Activated CD4-positive, alpha-beta T cell treated with anti-CD3 and anti-CD28 coated beads, Interleukin-2, amount 10 ng/mL, durations not matched to agents 7 days and 5 days (primary cell): ENCODE measurements at regions not wholly inside any gene's neighbourhood (a gene's known extent, or its start where the extent isn't known, plus 50 kb on each side); places are given as distances from the start of the nearest gene placed in this dataset.
"Not testable (repeated sequence)": the region's sequence is repeated elsewhere in the genome, so short reads cannot be mapped to it uniquely, and the experiment has no call there.

Experiments
- CTCF ChIA-PET: fragments of 350-600 bp; sonication (Branson Sonifier 250); formaldehyde crosslinking; loops from one replicate; lab custom pipeline; 2021; ENCODE audit warnings: antibody characterized with exemption; lab: Charles Lee
- POLR2A ChIA-PET: fragments of 350-600 bp; sonication (Branson Sonifier 250); formaldehyde crosslinking; loops from one replicate; lab custom pipeline; 2021; ENCODE audit warnings: antibody characterized with exemption; lab: Charles Lee
- DNase-seq: peaks from one replicate; pipeline ENCODE4 v3.0.0-alpha.2; 2020
- H3K27ac Mint-ChIP-seq: one replicate; pipeline ENCODE4 v1.8.0; 2021; ENCODE audit warnings: mild to moderate bottlenecking, moderate library complexity, mixed read lengths
- H3K27me3 Mint-ChIP-seq: one replicate; pipeline ENCODE4 v1.8.0; 2021; ENCODE audit warnings: mixed read lengths
- H3K36me3 Mint-ChIP-seq: one replicate; pipeline ENCODE4 v1.8.0; 2021; ENCODE audit warnings: low read depth, mixed read lengths
- H3K4me1 Mint-ChIP-seq: one replicate; pipeline ENCODE4 v1.8.0; 2021; ENCODE audit warnings: mixed read lengths
- H3K4me3 Mint-ChIP-seq: one replicate; pipeline ENCODE4 v1.8.0; 2021; ENCODE audit warnings: mild to moderate bottlenecking, moderate library complexity, mixed read lengths
- H3K9me3 Mint-ChIP-seq: one replicate; pipeline ENCODE4 v1.8.0; 2021; ENCODE audit warnings: mixed read lengths

DNA sequence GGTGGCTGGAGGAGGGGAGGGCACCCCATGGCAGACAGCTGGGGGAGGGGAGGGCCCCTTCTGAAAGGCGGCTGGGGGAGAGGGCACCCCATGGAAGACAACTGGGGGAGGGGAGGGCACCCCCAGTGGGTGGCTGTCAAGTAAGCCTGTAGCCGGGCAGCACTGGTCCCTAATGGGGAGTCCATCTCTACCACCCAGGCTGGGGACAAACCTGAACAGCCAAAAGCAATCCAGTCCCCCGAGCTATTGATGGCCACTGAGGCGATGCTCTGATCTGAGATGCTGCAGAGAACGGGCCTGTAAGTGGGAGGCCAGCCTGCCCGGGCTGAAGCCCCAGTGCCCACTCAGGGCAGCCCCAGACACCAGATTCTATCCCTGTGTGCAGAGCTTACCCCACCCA is 5378.4 kb upstream of the TPTE start:
- H3K4me3 Mint-ChIP-seq, POLR2A ChIA-PET, CTCF ChIA-PET, H3K27me3 Mint-ChIP-seq, H3K36me3 Mint-ChIP-seq, H3K9me3 Mint-ChIP-seq, H3K4me1 Mint-ChIP-seq, DNase-seq, H3K27ac Mint-ChIP-seq: not testable (repeated sequence)

- H3K27me3 Mint-ChIP-seq, DNase-seq, H3K27ac Mint-ChIP-seq: not testable (repeated sequence)
These were observed 5376.7 kb upstream of the TPTE start for GRCh38 chr21:5144731-5145130.

DNA sequence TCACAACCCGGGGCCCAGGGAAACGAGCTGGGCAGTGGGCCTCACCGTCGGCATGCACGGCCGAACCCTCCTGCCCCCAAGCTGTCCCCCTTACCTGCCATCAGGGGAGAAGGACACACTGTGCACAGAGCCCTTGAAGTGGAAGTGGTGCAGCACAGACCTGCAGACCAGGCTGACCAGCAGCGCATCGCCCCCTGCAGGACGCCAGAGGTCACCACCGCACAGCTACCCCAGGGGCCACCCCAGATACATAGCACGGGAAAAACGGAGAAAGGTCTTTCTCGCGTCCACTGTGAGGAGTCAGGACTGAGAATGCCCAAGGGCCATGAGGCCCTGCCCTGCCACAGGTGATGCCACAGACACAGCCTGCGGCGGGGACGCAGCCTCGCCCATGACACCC is 5373.7 kb upstream of the TPTE start:
- CTCF ChIA-PET, H3K4me1 Mint-ChIP-seq, POLR2A ChIA-PET, H3K27me3 Mint-ChIP-seq, H3K9me3 Mint-ChIP-seq, DNase-seq, H3K36me3 Mint-ChIP-seq, H3K4me3 Mint-ChIP-seq, H3K27ac Mint-ChIP-seq: not testable (repeated sequence)

More at GRCh38 chr21:5144731-5145130, 5376.7 kb upstream of the TPTE start:
- H3K9me3 Mint-ChIP-seq, H3K36me3 Mint-ChIP-seq, POLR2A ChIA-PET, H3K4me1 Mint-ChIP-seq, CTCF ChIA-PET, H3K4me3 Mint-ChIP-seq: not testable (repeated sequence)

- H3K9me3 Mint-ChIP-seq, H3K4me1 Mint-ChIP-seq, CTCF ChIA-PET, H3K4me3 Mint-ChIP-seq, POLR2A ChIA-PET, H3K36me3 Mint-ChIP-seq, DNase-seq, H3K27me3 Mint-ChIP-seq, H3K27ac Mint-ChIP-seq: not testable (repeated sequence)
These were observed 5372.2 kb upstream of the TPTE start for GRCh38 chr21:5149222-5149621.

- H3K9me3 Mint-ChIP-seq, H3K27me3 Mint-ChIP-seq, H3K4me3 Mint-ChIP-seq, DNase-seq, POLR2A ChIA-PET, CTCF ChIA-PET, H3K4me1 Mint-ChIP-seq, H3K27ac Mint-ChIP-seq, H3K36me3 Mint-ChIP-seq: not testable (repeated sequence)
These were observed 5367.3 kb upstream of the TPTE start for GRCh38 chr21:5153842-5154640.

- CTCF ChIA-PET, H3K36me3 Mint-ChIP-seq, H3K9me3 Mint-ChIP-seq, H3K4me1 Mint-ChIP-seq, POLR2A ChIA-PET, H3K27me3 Mint-ChIP-seq, H3K4me3 Mint-ChIP-seq, H3K27ac Mint-ChIP-seq: not testable (repeated sequence)
- DNase-seq: peak; percentile 68
These were observed 5366.8 kb upstream of the TPTE start for GRCh38 chr21:5154641-5154982.

GRCh38 chr21:5162693-5163574 is 5358.4 kb upstream of the TPTE start:
- H3K4me1 Mint-ChIP-seq, DNase-seq, H3K27ac Mint-ChIP-seq, POLR2A ChIA-PET, H3K4me3 Mint-ChIP-seq, CTCF ChIA-PET, H3K36me3 Mint-ChIP-seq, H3K9me3 Mint-ChIP-seq, H3K27me3 Mint-ChIP-seq: not testable (repeated sequence)

DNA sequence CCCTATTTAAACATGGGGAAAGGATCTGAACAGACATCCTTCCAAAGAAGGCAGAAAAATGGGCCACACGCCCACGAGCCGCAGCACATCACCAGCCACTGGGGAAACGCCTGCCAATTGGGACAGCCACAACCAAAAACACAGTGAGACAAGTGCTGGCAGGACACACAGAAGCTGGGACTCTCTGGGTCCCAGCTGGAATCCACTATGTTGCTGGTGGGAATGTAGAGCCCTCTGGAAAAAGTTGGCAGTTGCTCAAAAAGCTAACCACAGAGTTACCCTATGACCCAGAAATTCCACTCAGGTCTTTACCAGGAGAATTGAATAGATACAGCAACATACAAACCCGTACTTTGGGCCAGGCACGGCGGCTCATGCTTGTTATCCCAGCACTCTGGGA is 5355.6 kb upstream of the TPTE start:
- H3K36me3 Mint-ChIP-seq, POLR2A ChIA-PET, H3K27me3 Mint-ChIP-seq, H3K4me1 Mint-ChIP-seq, H3K9me3 Mint-ChIP-seq, CTCF ChIA-PET, H3K4me3 Mint-ChIP-seq, DNase-seq, H3K27ac Mint-ChIP-seq: not testable (repeated sequence)
